ENCODE measurements at regions not wholly inside any gene's neighbourhood (a gene's known extent, or its start where the extent isn't known, plus 50 kb on each side); places are given as distances from the start of the nearest gene placed in this dataset.

DNA sequence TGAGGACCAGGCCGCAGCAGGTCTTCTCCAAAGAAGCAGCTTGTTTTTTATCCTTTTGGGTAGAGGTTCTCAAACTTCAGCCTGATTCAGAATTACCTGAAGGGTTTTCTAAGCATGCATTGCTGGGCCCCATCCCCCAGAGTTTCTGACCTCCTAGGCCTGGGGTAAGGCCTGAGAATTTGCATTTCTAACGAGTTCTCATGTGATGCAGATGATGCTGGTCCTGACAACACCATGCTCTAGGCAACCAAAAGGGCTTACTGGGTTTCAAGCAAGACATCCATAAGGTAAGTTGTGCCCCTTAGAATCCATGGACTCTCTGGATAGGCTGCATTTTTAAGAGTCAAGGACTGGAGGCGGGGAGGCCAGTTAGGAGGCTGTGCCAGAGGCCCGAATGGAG is 295.1 kb downstream of the HHIPL2 start:
- TF ChIP-seq, protein P1, sequence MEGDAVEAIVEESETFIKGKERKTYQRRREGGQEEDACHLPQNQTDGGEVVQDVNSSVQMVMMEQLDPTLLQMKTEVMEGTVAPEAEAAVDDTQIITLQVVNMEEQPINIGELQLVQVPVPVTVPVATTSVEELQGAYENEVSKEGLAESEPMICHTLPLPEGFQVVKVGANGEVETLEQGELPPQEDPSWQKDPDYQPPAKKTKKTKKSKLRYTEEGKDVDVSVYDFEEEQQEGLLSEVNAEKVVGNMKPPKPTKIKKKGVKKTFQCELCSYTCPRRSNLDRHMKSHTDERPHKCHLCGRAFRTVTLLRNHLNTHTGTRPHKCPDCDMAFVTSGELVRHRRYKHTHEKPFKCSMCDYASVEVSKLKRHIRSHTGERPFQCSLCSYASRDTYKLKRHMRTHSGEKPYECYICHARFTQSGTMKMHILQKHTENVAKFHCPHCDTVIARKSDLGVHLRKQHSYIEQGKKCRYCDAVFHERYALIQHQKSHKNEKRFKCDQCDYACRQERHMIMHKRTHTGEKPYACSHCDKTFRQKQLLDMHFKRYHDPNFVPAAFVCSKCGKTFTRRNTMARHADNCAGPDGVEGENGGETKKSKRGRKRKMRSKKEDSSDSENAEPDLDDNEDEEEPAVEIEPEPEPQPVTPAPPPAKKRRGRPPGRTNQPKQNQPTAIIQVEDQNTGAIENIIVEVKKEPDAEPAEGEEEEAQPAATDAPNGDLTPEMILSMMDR (IDR thresholded peaks at IDR 0.05) = no peak
- TF ChIP-seq POLR2A (IDR thresholded peaks at IDR 0.05) = no peak
